WERI-Rb-1 (cell line): ENCODE measurements at regions not wholly inside any gene's neighbourhood (a gene's known extent, or its start where the extent isn't known, plus 50 kb on each side); places are given as distances from the start of the nearest gene placed in this dataset.

Experiments used
- DNase-seq: peaks from one replicate; pipeline ENCODE4 v3.0.0-alpha.2; 2020
- H3K27ac ChIP-seq: fragments of 250-450 bp; sonication (Bioruptor Pico); 2 replicates; pipeline ENCODE4 v1.5.1; 2020; ENCODE audit warnings: mild to moderate bottlenecking, moderate library complexity
- H3K27me3 ChIP-seq: fragments of 250-450 bp; sonication (Bioruptor Pico); 2 replicates; pipeline ENCODE4 v1.5.1; 2021; ENCODE audit warnings: mild to moderate bottlenecking, low read depth, moderate library complexity; ENCODE audit not compliant: insufficient read depth, severe bottlenecking
- H3K36me3 ChIP-seq: fragments of 250-450 bp; sonication (Bioruptor Pico); 2 replicates; pipeline ENCODE4 v1.5.1; 2020; ENCODE audit warnings: mild to moderate bottlenecking, moderate library complexity
- H3K4me3 ChIP-seq: 2 replicates; pipeline ENCODE4 v1.5.1; 2011; ENCODE audit warnings: low read depth, mild to moderate bottlenecking, control low read depth, low read length
- H3K9me3 ChIP-seq: fragments of 250-450 bp; sonication (Bioruptor Pico); 2 replicates; pipeline ENCODE4 v1.5.1; 2021; ENCODE audit warnings: mild to moderate bottlenecking, moderate library complexity; ENCODE audit not compliant: severe bottlenecking
- TF ChIP-seq, protein P1 (sequence below): IDR thresholded peaks from 2 replicates; pipeline ENCODE4 v1.5.1; 2011; ENCODE audit warnings: low read depth, mild to moderate bottlenecking, control low read depth, inconsistent platforms, low read length

- Histone ChIP-seq H3K27me3 (no peaks in the 10 kb centered on the region), H3K9me3 (no peaks in the 10 kb centered on the region), H3K27ac (no peak overlapping the region), H3K4me3 (no peak overlapping the region), H3K36me3 (no peaks in the 10 kb centered on the region)
- no peak for DNase-seq
- TF ChIP-seq, protein P1, sequence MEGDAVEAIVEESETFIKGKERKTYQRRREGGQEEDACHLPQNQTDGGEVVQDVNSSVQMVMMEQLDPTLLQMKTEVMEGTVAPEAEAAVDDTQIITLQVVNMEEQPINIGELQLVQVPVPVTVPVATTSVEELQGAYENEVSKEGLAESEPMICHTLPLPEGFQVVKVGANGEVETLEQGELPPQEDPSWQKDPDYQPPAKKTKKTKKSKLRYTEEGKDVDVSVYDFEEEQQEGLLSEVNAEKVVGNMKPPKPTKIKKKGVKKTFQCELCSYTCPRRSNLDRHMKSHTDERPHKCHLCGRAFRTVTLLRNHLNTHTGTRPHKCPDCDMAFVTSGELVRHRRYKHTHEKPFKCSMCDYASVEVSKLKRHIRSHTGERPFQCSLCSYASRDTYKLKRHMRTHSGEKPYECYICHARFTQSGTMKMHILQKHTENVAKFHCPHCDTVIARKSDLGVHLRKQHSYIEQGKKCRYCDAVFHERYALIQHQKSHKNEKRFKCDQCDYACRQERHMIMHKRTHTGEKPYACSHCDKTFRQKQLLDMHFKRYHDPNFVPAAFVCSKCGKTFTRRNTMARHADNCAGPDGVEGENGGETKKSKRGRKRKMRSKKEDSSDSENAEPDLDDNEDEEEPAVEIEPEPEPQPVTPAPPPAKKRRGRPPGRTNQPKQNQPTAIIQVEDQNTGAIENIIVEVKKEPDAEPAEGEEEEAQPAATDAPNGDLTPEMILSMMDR = no peak
Observed at GRCh38 chr6:147108259-147108910, 95.8 kb upstream of the STXBP5 start.

GRCh38 chr6:147109707-147110106 lies 94.5 kb upstream of the STXBP5 start:
- H3K36me3 ChIP-seq = no peaks in the 10 kb centered on the region
- H3K27ac ChIP-seq = no peak overlapping the region
- no peaks in the 10 kb centered on the region for H3K9me3 ChIP-seq
- no peak overlapping the region for H3K4me3 ChIP-seq
- TF ChIP-seq, protein P1 = no peak
- DNase-seq = no peak
- no peaks in the 10 kb centered on the region for H3K27me3 ChIP-seq

DNA sequence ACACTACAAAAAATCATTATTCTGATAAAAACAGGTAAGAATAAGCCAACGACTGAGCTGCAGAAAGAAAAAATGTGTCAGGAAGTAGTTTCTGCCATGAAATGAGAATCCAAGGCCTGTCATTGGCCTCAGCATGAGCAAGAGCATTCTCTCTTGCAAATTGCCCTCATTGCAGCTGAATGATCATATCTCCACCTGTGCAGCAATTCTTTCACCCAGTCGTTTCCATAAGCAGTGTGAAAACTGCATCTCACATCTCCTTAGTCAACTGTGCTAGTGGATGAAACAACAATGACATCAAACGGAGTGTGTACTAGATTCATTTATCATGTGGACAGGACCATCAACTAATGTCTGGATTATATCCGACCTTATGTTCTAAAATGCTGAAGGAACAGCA lies 88.2 kb upstream of the STXBP5 start:
- DNase-seq = no peak
- no peak overlapping the region for H3K4me3 ChIP-seq
- TF ChIP-seq, protein P1 = no peak
- H3K27me3 ChIP-seq = no peaks in the 10 kb centered on the region
- no peaks in the 10 kb centered on the region for H3K36me3 ChIP-seq
- no peaks in the 10 kb centered on the region for H3K9me3 ChIP-seq
- no peak overlapping the region for H3K27ac ChIP-seq

DNA sequence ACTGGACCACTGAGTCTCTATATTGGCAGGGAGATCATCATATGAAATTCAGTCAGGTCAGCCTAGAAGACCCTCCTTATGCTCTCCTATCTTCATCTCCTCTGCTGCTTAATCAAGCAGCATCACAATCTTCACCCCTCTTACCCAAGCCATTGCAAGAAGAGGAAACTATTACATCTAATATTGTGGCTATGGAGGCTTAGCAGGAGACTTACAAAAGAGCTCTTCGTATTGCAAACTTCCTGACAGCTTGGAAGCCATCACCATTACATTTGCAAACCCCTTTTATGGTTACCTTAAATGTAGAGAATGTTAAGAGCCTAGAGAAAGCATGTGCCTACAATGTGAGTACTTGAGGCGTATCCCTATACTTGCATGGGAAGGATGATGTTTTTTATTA lies 87.2 kb upstream of the STXBP5 start:
- H3K36me3 ChIP-seq = no peaks in the 10 kb centered on the region
- no peak for DNase-seq
- TF ChIP-seq, protein P1 = no peak
- no peaks in the 10 kb centered on the region for H3K27me3 ChIP-seq
- no peak overlapping the region for H3K27ac ChIP-seq
- no peaks in the 10 kb centered on the region for H3K9me3 ChIP-seq
- H3K4me3 ChIP-seq = no peak overlapping the region

- no peak for DNase-seq
- H3K27me3 ChIP-seq = no peaks in the 10 kb centered on the region
- H3K36me3 ChIP-seq = no peaks in the 10 kb centered on the region
- H3K4me3 ChIP-seq = no peak overlapping the region
- no peaks in the 10 kb centered on the region for H3K9me3 ChIP-seq
- no peak overlapping the region for H3K27ac ChIP-seq
- TF ChIP-seq, protein P1 = no peak
Observed at GRCh38 chr6:147117580-147117979, 86.6 kb upstream of the STXBP5 start.

DNA sequence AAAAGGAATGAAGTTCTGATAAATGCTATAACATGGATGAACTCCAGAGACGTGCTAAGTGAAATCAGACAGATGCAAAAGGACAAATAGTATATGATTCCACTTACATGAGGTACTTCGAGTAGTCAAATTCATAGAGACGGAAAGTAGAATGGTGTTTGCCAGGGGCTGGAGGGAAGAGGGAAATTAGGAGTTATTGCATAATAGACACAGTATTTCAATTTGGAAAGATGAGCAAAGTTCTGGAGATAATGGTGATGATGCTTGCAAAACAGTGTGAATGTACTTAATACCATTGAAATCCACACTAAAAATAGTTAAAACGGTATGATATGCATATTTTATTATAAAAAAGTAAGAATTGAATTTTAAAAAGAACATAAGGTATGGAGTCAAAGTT lies 84.9 kb upstream of the STXBP5 start:
- Histone ChIP-seq H3K27me3 (no peaks in the 10 kb centered on the region), H3K9me3 (no peaks in the 10 kb centered on the region), H3K4me3 (no peak overlapping the region), H3K27ac (no peak overlapping the region), H3K36me3 (no peaks in the 10 kb centered on the region)
- no peak for DNase-seq
- TF ChIP-seq, protein P1 = no peak
